ENCODE measurements at regions not wholly inside any gene's neighbourhood (a gene's known extent, or its start where the extent isn't known, plus 50 kb on each side); places are given as distances from the start of the nearest gene placed in this dataset.

GRCh38 chr16:85328676-85329058 lies 216.4 kb upstream of the CIBAR2 start:
- H3K4me3 ChIP-seq (ENCODE audit: low read depth in 1 of 2, low read length in 2 of 2), result no peak overlapping the region
- H3K27me3 ChIP-seq (ENCODE audit: control insufficient read depth in 1 of 2, insufficient read depth in 2 of 2, low read length in 2 of 2), result peaks cover 0 to 6% of the 10 kb centered on the region in 2 donors
- no peaks in the 10 kb centered on the region for H3K9me3 ChIP-seq (ENCODE audit: low read length)
- H3K4me1 ChIP-seq (ENCODE audit: insufficient read depth, low read length), result peaks cover 16% of the 10 kb centered on the region
- H3K36me3 ChIP-seq (ENCODE audit: insufficient read depth, low read length), result no peaks in the 10 kb centered on the region
- H3K9ac ChIP-seq (ENCODE audit: low read length), result no peak overlapping the region
- H3K27ac ChIP-seq (ENCODE audit: low read depth, low read length), result no peak overlapping the region

GRCh38 chr16:85329059-85329812 lies 217.0 kb upstream of the CIBAR2 start:
- Histone ChIP-seq H3K4me1 (ENCODE audit: insufficient read depth, low read length) (peaks cover 16% of the 10 kb centered on the region), H3K27me3 (ENCODE audit: control insufficient read depth in 1 of 2, insufficient read depth in 2 of 2, low read length in 2 of 2) (peaks cover 0 to 6% of the 10 kb centered on the region in 2 donors), H3K4me3 (ENCODE audit: low read depth in 1 of 2, low read length in 2 of 2) (no peak overlapping the region), H3K27ac (ENCODE audit: low read depth, low read length) (no peak overlapping the region), H3K9ac (ENCODE audit: low read length) (no peak overlapping the region), H3K9me3 (ENCODE audit: low read length) (no peaks in the 10 kb centered on the region), H3K36me3 (ENCODE audit: insufficient read depth, low read length) (no peaks in the 10 kb centered on the region)

GRCh38 chr16:85330006-85330693 lies 217.9 kb upstream of the CIBAR2 start:
- Histone ChIP-seq H3K4me1 (ENCODE audit: insufficient read depth, low read length) (peaks cover 16% of the 10 kb centered on the region), H3K27ac (ENCODE audit: low read depth, low read length) (no peak overlapping the region), H3K4me3 (ENCODE audit: low read depth in 1 of 2, low read length in 2 of 2) (no peak overlapping the region), H3K9ac (ENCODE audit: low read length) (no peak overlapping the region), H3K27me3 (ENCODE audit: control insufficient read depth in 1 of 2, insufficient read depth in 2 of 2, low read length in 2 of 2) (peaks cover 0 to 6% of the 10 kb centered on the region in 2 donors), H3K36me3 (ENCODE audit: insufficient read depth, low read length) (no peaks in the 10 kb centered on the region), H3K9me3 (ENCODE audit: low read length) (no peaks in the 10 kb centered on the region)

- Histone ChIP-seq H3K36me3 (ENCODE audit: insufficient read depth, low read length) (no peaks in the 10 kb centered on the region), H3K9ac (ENCODE audit: low read length) (no peak overlapping the region), H3K4me1 (ENCODE audit: insufficient read depth, low read length) (peaks cover 16% of the 10 kb centered on the region), H3K27me3 (ENCODE audit: control insufficient read depth in 1 of 2, insufficient read depth in 2 of 2, low read length in 2 of 2) (peaks cover 0 to 6% of the 10 kb centered on the region in 2 donors), H3K27ac (ENCODE audit: low read depth, low read length) (no peak overlapping the region), H3K9me3 (ENCODE audit: low read length) (no peaks in the 10 kb centered on the region), H3K4me3 (ENCODE audit: low read depth in 1 of 2, low read length in 2 of 2) (no peak overlapping the region)
Measured at GRCh38 chr16:85330694-85331188, 218.5 kb upstream of the CIBAR2 start.

- Histone ChIP-seq H3K4me1 (ENCODE audit: insufficient read depth, low read length) (peaks cover 16% of the 10 kb centered on the region), H3K36me3 (ENCODE audit: insufficient read depth, low read length) (no peaks in the 10 kb centered on the region), H3K9me3 (ENCODE audit: low read length) (no peaks in the 10 kb centered on the region), H3K9ac (ENCODE audit: low read length) (no peak overlapping the region), H3K4me3 (ENCODE audit: low read depth in 1 of 2, low read length in 2 of 2) (no peak overlapping the region), H3K27ac (ENCODE audit: low read depth, low read length) (no peak overlapping the region), H3K27me3 (ENCODE audit: control insufficient read depth in 1 of 2, insufficient read depth in 2 of 2, low read length in 2 of 2) (peaks cover 0 to 6% of the 10 kb centered on the region in 2 donors)
Measured at GRCh38 chr16:85331688-85332087, 219.4 kb upstream of the CIBAR2 start.

- H3K27me3 ChIP-seq (ENCODE audit: control insufficient read depth in 1 of 2, insufficient read depth in 2 of 2, low read length in 2 of 2), result peaks cover 0 to 6% of the 10 kb centered on the region in 2 donors
- no peak overlapping the region for H3K4me3 ChIP-seq (ENCODE audit: low read depth in 1 of 2, low read length in 2 of 2)
- no peak overlapping the region for H3K9ac ChIP-seq (ENCODE audit: low read length)
- H3K9me3 ChIP-seq (ENCODE audit: low read length), result no peaks in the 10 kb centered on the region
- H3K36me3 ChIP-seq (ENCODE audit: insufficient read depth, low read length), result no peaks in the 10 kb centered on the region
- no peak overlapping the region for H3K27ac ChIP-seq (ENCODE audit: low read depth, low read length)
- H3K4me1 ChIP-seq (ENCODE audit: insufficient read depth, low read length), result peaks cover 16% of the 10 kb centered on the region
Measured at GRCh38 chr16:85332175-85332574, 219.9 kb upstream of the CIBAR2 start.

GRCh38 chr16:85333337-85333736 lies 221.1 kb upstream of the CIBAR2 start:
- Histone ChIP-seq H3K27me3 (ENCODE audit: control insufficient read depth in 1 of 2, insufficient read depth in 2 of 2, low read length in 2 of 2) (peaks cover 0 to under 1% of the 10 kb centered on the region in 2 donors), H3K4me3 (ENCODE audit: low read depth in 1 of 2, low read length in 2 of 2) (no peak overlapping the region), H3K9me3 (ENCODE audit: low read length) (no peaks in the 10 kb centered on the region), H3K4me1 (ENCODE audit: insufficient read depth, low read length) (peaks cover 13% of the 10 kb centered on the region), H3K9ac (ENCODE audit: low read length) (no peak overlapping the region), H3K36me3 (ENCODE audit: insufficient read depth, low read length) (no peaks in the 10 kb centered on the region), H3K27ac (ENCODE audit: low read depth, low read length) (no peak overlapping the region)

- Histone ChIP-seq H3K9me3 (ENCODE audit: low read length) (no peaks in the 10 kb centered on the region), H3K36me3 (ENCODE audit: insufficient read depth, low read length) (no peaks in the 10 kb centered on the region), H3K4me1 (ENCODE audit: insufficient read depth, low read length) (peaks cover 8% of the 10 kb centered on the region), H3K4me3 (ENCODE audit: low read depth in 1 of 2, low read length in 2 of 2) (no peak overlapping the region), H3K27ac (ENCODE audit: low read depth, low read length) (no peak overlapping the region), H3K27me3 (ENCODE audit: control insufficient read depth in 1 of 2, insufficient read depth in 2 of 2, low read length in 2 of 2) (no peaks in the 10 kb centered on the region), H3K9ac (ENCODE audit: low read length) (no peak overlapping the region)
Measured at GRCh38 chr16:85333744-85334640, 221.7 kb upstream of the CIBAR2 start.

- H3K36me3 ChIP-seq (ENCODE audit: insufficient read depth, low read length), result no peaks in the 10 kb centered on the region
- H3K4me1 ChIP-seq (ENCODE audit: insufficient read depth, low read length), result peaks cover 8% of the 10 kb centered on the region
- H3K4me3 ChIP-seq (ENCODE audit: low read depth in 1 of 2, low read length in 2 of 2), result no peak overlapping the region
- H3K27ac ChIP-seq (ENCODE audit: low read depth, low read length), result no peak overlapping the region
- no peaks in the 10 kb centered on the region for H3K9me3 ChIP-seq (ENCODE audit: low read length)
- H3K27me3 ChIP-seq (ENCODE audit: control insufficient read depth in 1 of 2, insufficient read depth in 2 of 2, low read length in 2 of 2), result no peaks in the 10 kb centered on the region
- no peak overlapping the region for H3K9ac ChIP-seq (ENCODE audit: low read length)
Measured at GRCh38 chr16:85334718-85335583, 222.7 kb upstream of the CIBAR2 start.

- Histone ChIP-seq H3K4me3 (ENCODE audit: low read depth in 1 of 2, low read length in 2 of 2) (no peak overlapping the region), H3K27me3 (ENCODE audit: control insufficient read depth in 1 of 2, insufficient read depth in 2 of 2, low read length in 2 of 2) (no peaks in the 10 kb centered on the region), H3K27ac (ENCODE audit: low read depth, low read length) (no peak overlapping the region), H3K4me1 (ENCODE audit: insufficient read depth, low read length) (peaks cover under 1% of the 10 kb centered on the region), H3K9me3 (ENCODE audit: low read length) (no peaks in the 10 kb centered on the region), H3K9ac (ENCODE audit: low read length) (no peak overlapping the region), H3K36me3 (ENCODE audit: insufficient read depth, low read length) (no peaks in the 10 kb centered on the region)
Measured at GRCh38 chr16:85335584-85336491, 223.6 kb upstream of the CIBAR2 start.
